HG02884 (cell line): ENCODE measurements at regions not wholly inside any gene's neighbourhood (a gene's known extent, or its start where the extent isn't known, plus 50 kb on each side); places are given as distances from the start of the nearest gene placed in this dataset.
"Not testable (repeated sequence)": the region's sequence is repeated elsewhere in the genome, so short reads cannot be mapped to it uniquely, and the experiment has no call there.

ENCODE experiments used
- ATAC-seq: cut with Tn5 transposase; IDR thresholded peaks from one replicate; pipeline ENCODE4 v1.9.1; 2021; ENCODE audit warnings: mild to moderate bottlenecking, moderate library complexity; ENCODE audit not compliant: unreplicated experiment

GRCh38 chr3:95781598-95781997 lies 1032.8 kb upstream of the EPHA6 start:
- ATAC-seq, result no peak

- no peak for ATAC-seq
Measured at GRCh38 chr3:95789111-95789510, 1025.3 kb upstream of the EPHA6 start.

DNA sequence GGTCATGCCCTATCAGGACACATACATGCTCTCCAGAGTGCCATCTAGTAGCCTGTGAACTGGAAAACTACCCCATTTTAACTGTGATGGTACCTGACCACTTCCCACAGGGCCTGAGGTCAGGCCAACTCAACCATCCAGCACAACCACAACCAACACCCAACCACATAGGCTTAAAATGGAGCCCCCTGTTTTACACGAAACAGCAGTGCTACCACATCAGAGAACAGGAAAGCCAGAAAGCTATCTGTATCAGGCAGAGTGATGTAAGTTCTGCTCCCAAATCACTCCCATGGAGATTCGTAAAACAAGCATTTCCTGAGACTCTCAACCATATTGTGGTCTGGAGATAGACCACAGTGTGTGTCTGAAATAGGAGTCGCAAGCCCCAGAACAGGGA lies 1017.3 kb upstream of the EPHA6 start:
- ATAC-seq, result no peak

DNA sequence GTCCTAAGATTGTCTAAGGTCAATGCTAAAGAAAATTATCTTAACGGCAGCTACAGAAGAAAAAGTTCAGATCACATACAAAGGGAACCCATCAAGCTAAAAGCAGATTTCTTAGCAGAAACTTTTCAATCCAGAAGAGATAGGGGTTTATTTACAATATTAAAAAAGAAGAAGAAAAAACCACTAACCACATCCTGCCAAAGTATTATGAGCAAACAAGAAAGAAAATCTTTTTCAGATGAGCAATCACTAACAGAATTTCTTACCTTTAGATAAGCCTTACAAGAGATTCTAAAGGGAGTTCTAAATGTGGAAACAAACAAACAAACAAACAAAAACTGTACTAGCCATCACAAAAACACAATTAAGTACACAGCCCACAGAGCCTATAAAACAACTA lies 1015.8 kb upstream of the EPHA6 start:
- no peak for ATAC-seq

- no peak for ATAC-seq
Measured at GRCh38 chr3:95810462-95810861, 1003.9 kb upstream of the EPHA6 start.

DNA sequence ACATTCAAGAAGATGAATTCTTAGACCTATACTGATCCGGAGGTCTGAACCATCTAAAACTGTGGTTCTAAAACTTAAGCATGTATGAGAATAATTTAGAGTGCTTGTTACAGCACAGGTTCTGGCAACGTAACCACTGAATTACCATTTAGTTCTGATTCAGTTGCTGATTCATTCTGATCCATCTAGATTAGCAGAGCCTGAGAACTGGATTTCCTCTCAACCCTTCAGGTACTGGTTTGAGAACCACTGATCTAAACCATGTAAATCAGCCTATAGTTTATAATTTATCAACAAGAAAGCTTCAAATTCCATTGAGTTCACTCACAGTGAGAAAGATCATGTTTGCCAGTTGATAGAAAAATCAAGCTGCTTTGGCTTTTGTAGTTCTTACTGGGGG lies 1001.1 kb upstream of the EPHA6 start:
- no peak for ATAC-seq

- ATAC-seq, result no peak
Measured at GRCh38 chr3:95815828-95816227, 998.6 kb upstream of the EPHA6 start.

DNA sequence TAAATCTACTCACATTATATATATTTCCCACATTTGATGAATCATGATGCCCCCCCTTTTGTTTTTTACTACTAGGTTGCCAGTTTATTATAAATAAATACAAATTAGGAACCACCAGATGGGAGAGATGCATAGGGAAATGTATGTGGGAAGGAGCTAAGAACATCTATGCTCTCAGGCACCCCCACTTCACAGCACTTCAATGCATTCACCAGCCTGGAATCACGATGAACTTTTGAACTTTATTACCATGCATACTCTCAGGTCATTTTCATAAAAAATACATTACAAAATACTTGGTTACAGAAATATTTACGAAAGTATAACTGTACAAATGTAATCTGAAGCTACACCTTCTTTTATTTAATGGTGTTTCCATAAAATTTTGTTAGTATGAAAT lies 988.0 kb upstream of the EPHA6 start:
- no peak for ATAC-seq

DNA sequence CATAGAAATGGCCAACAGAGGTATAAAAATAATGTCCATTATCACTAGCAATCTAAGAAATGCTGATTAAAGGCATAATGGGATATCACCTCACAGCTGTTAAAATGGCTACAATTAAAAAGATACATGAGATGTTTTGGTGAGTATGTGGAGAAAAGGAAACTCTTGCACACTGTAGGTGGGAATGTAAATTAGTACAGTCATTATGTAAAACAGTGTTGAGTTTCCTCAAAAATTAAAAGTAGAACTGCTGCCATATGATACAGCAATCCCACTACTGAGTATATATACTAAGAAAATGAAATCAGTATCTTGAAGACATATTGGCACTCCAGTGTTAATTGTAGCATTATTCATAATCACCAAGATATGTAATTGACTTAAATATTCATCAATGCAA lies 982.2 kb upstream of the EPHA6 start:
- no peak for ATAC-seq

DNA sequence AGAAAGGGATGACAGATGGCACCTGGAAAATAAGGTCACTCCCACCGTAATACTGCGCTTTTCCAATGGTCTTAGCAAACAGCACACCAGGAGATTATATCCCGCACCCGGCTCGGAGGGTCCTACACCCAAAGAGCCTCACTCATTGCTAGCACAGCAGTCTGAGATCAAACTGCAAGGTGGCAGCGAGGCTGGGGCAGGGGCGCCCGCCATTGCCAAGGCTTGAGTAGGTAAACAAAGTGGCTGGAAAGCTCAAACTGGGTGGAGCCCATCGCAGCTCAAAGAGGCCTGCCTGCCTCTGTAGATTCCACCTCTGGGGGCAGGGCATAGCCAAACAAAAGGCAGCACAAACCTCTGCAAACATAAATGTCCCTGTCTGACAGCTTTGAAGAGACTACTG lies 953.8 kb upstream of the EPHA6 start:
- ATAC-seq, result not testable (repeated sequence)

- no peak for ATAC-seq
Measured at GRCh38 chr3:95883801-95884200, 930.6 kb upstream of the EPHA6 start.

GRCh38 chr3:95886616-95887015 lies 927.8 kb upstream of the EPHA6 start:
- no peak for ATAC-seq

- ATAC-seq, result no peak
Measured at GRCh38 chr3:95887114-95887513, 927.3 kb upstream of the EPHA6 start.

- no peak for ATAC-seq
Measured at GRCh38 chr3:95894820-95895219, 919.6 kb upstream of the EPHA6 start.

DNA sequence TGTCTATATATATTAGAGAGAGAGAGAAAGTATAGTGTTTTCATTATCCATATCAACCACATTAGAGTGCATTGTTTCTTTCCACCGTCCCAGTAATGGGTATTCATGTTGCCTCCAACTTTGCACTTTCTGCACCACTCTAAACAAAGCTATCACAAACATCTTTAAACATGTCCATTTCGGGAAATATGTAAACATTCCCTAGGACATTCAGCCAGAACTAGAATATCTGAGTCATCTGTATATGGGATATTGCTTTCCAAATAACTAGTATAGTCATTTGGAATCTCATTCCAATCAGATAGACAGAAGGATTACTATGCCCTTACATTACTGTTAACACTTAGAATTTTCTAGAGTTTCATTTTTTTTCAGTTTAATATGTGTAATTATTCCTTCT lies 914.9 kb upstream of the EPHA6 start:
- no peak for ATAC-seq

DNA sequence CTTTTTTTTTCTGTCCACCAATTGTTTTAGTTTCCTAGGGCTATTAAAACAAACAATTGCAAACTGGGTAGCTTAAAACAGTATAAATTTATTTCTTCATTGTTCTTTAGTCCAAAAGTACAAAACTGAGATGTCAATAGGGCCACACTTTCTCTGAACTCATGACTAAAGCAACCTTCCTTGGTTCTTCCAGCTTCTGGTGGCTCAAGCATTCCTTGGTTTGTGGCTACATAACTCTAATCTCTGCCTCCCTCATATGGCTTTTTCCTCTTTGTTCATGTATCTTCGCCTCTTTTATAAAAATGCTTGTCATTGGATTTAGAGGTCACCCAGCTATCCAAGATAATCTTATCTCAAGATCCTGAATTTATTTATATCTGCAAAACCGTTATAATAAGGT lies 914.5 kb upstream of the EPHA6 start:
- ATAC-seq, result no peak

DNA sequence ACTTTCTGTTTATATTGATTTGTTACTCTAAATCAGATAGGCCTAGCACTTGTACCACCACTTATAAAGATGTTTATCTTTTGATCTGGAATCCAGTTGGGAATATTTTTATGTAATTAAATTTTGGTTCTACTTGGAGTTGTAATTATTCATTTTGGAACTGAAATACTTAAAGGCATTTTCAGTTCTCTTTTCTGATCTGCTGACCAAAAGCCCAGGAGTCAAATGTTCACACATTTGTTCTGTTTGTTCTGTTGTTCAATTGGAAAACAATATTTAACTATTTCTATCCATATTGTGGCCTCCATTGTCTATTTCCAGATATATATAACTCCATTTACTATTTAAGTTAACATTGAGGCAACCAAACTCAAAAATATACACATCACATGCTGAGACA lies 912.4 kb upstream of the EPHA6 start:
- ATAC-seq, result no peak

GRCh38 chr3:95905182-95905581 lies 909.2 kb upstream of the EPHA6 start:
- ATAC-seq, result no peak

GRCh38 chr3:95911767-95912166 lies 902.6 kb upstream of the EPHA6 start:
- ATAC-seq, result no peak

DNA sequence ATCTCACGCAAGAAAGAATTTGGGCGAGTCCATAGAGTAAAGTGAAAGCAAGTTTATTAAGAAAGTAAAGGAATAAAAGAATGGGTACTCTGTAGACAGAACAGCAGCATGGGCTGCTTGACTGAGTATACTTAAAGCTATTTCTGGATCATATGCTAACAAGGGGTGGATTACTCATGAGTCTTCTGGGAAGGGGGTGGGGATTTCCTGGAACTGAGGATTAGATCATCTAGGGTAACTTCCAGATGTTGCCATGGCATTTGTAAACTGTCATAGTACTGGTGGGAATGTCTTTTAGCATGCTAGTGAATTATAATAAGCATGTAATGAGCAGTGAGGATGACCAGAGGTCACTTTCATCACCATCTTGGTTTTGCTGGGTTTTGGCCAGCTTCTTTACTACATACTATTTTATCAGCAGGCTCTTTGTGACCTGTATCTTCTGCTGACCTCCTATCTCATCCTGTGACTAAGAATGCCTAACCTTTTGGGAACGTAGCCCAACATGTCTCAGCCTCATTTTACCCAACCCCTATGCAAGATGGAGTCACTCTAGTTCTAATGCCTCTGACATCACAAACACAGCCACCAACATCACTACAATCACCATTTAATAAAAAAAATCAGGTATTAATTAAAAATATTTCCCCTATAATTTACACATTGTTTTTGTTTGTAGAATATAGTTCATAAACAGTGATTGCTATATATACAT lies 890.7 kb upstream of the EPHA6 start:
- no peak for ATAC-seq

DNA sequence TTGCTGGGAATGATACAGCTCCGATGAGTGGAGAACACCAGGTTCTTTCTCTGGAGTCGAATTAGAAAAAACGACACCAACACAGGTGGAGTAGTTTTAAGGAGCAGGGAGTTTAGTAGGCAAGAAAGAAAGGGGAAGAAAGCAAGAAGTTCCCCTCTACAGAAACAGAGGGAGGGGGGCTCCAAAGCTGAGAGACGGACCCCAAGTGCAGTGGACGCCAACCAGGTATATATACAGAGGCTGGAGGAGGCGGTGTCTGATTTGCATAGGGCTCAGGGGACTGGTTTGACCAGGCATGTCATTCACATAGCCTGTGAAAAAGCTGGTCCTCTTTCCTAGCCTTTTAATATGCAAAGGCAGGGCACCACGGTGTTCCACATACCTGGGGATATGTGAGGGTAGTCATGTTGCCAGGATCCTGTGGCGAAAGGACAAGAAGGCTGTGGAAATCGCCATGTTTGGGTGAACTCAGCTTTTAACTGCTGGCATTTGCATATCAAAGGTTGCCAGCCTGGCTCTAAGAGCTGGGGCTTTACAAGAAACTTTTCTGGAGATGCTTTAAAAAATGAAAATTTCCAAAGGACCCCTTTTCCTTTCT lies 887.4 kb upstream of the EPHA6 start:
- no peak for ATAC-seq

DNA sequence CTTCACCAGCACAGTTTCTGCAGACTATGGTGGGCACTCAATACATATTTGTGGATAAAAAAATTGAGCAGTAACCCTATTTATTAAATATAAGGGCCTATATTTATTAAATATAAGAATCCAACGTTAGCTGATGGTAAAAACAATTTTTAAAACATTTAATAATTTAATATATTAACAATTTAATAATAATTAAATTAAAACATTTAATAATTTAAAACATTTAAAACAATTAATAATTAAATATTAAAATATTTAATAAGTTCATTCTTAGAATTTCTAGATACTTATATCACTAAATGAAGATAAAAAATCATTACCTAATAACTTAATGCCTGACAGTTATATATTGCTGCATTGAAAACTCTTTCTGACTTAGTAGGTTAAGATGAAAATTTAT lies 880.2 kb upstream of the EPHA6 start:
- ATAC-seq, result no peak

- no peak for ATAC-seq
Measured at GRCh38 chr3:95939235-95939809, 875.1 kb upstream of the EPHA6 start.
